Neural progenitor cell (in vitro differentiated cells): ENCODE measurements at regions not wholly inside any gene's neighbourhood (a gene's known extent, or its start where the extent isn't known, plus 50 kb on each side); places are given as distances from the start of the nearest gene placed in this dataset.

ENCODE experiments used
- EZH2 ChIP-seq: fragments of 200-600 bp; sonication (generic); IDR thresholded peaks from 2 replicates; pipeline ENCODE4 v1.6.1; 2017; ENCODE audit warnings: antibody characterized with exemption, mild to moderate bottlenecking, moderate library complexity
- TF ChIP-seq, protein P1 (sequence below): fragments of 200-600 bp; sonication (generic); IDR thresholded peaks from 2 replicates; pipeline ENCODE4 v1.5.1; 2017; ENCODE audit warnings: antibody characterized with exemption, mild to moderate bottlenecking

DNA sequence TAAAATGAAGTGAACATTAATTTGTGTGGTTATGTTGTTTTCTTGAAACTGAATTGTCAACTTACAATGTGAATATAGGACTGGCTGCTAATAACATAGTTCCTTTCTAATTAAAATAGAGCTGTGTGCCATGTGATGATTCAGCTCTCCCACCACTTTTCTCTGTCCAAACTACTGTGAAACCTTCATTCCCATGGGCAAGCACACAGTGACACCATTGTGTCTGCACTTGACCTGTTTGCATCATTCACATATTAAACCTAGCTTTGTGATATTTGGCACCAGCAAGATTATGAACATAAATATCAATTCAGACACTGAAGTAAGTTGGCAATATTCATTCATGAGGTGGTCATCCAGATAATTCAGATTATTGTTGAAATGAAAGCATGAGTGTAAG, 78.8 kb upstream of the TCF12 start:
- TF ChIP-seq, protein P1, sequence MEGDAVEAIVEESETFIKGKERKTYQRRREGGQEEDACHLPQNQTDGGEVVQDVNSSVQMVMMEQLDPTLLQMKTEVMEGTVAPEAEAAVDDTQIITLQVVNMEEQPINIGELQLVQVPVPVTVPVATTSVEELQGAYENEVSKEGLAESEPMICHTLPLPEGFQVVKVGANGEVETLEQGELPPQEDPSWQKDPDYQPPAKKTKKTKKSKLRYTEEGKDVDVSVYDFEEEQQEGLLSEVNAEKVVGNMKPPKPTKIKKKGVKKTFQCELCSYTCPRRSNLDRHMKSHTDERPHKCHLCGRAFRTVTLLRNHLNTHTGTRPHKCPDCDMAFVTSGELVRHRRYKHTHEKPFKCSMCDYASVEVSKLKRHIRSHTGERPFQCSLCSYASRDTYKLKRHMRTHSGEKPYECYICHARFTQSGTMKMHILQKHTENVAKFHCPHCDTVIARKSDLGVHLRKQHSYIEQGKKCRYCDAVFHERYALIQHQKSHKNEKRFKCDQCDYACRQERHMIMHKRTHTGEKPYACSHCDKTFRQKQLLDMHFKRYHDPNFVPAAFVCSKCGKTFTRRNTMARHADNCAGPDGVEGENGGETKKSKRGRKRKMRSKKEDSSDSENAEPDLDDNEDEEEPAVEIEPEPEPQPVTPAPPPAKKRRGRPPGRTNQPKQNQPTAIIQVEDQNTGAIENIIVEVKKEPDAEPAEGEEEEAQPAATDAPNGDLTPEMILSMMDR: no peak
- TF ChIP-seq EZH2: no peak
